ENCODE measurements at regions not wholly inside any gene's neighbourhood (a gene's known extent, or its start where the extent isn't known, plus 50 kb on each side); places are given as distances from the start of the nearest gene placed in this dataset.

GRCh38 chrX:10042055-10042454 lies 74.9 kb downstream of the CLDN34 start:
- no peak overlapping the region for H3K27ac Mint-ChIP-seq (ENCODE audit: unreplicated experiment)
- no peaks in the 10 kb centered on the region for H3K27me3 Mint-ChIP-seq (ENCODE audit: low read depth)
- no peak for TF ChIP-seq CTCF (conservative IDR thresholded peaks at IDR 0.05)
- H3K36me3 Mint-ChIP-seq (ENCODE audit: low read depth): no peaks in the 10 kb centered on the region
- H3K9me3 Mint-ChIP-seq: no peaks in the 10 kb centered on the region
- H3K4me1 Mint-ChIP-seq: peaks cover under 1% of the 10 kb centered on the region
- H3K4me3 Mint-ChIP-seq: no peak overlapping the region
- DNase-seq (ENCODE audit: low read depth, low spot score): no peak

- no peak overlapping the region for H3K4me3 Mint-ChIP-seq
- no peak overlapping the region for H3K27ac Mint-ChIP-seq (ENCODE audit: unreplicated experiment)
- H3K27me3 Mint-ChIP-seq (ENCODE audit: low read depth): no peaks in the 10 kb centered on the region
- no peak for DNase-seq (ENCODE audit: low read depth, low spot score)
- no peak for TF ChIP-seq CTCF (conservative IDR thresholded peaks at IDR 0.05)
- H3K36me3 Mint-ChIP-seq (ENCODE audit: low read depth): no peaks in the 10 kb centered on the region
- no peaks in the 10 kb centered on the region for H3K9me3 Mint-ChIP-seq
- peaks cover 14% of the 10 kb centered on the region for H3K4me1 Mint-ChIP-seq
Observed at GRCh38 chrX:10043386-10043785, 76.2 kb downstream of the CLDN34 start.

DNA sequence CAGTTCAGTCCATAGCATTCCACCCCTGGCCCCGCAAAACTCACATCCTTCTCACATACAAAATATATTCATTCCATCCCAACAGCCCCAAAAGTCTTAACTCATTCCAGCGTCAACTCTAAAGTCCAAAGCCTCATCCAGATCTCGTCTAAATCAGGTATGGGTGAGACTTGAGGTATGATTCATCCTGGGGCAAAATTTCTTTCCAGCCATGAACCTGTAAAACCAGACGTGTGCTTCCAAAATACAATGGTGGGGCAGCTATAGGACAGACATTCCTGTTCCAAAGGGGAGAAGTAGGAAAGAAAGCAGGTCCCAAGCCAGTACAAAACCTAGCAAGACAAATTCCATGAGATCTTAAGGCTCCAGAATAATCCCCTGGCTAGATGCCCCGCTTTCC lies 76.9 kb downstream of the CLDN34 start:
- peaks cover 15% of the 10 kb centered on the region for H3K4me1 Mint-ChIP-seq
- TF ChIP-seq CTCF (conservative IDR thresholded peaks at IDR 0.05): no peak
- H3K36me3 Mint-ChIP-seq (ENCODE audit: low read depth): no peaks in the 10 kb centered on the region
- H3K27ac Mint-ChIP-seq (ENCODE audit: unreplicated experiment): no peak overlapping the region
- H3K9me3 Mint-ChIP-seq: no peaks in the 10 kb centered on the region
- H3K4me3 Mint-ChIP-seq: no peak overlapping the region
- no peak for DNase-seq (ENCODE audit: low read depth, low spot score)
- no peaks in the 10 kb centered on the region for H3K27me3 Mint-ChIP-seq (ENCODE audit: low read depth)

DNA sequence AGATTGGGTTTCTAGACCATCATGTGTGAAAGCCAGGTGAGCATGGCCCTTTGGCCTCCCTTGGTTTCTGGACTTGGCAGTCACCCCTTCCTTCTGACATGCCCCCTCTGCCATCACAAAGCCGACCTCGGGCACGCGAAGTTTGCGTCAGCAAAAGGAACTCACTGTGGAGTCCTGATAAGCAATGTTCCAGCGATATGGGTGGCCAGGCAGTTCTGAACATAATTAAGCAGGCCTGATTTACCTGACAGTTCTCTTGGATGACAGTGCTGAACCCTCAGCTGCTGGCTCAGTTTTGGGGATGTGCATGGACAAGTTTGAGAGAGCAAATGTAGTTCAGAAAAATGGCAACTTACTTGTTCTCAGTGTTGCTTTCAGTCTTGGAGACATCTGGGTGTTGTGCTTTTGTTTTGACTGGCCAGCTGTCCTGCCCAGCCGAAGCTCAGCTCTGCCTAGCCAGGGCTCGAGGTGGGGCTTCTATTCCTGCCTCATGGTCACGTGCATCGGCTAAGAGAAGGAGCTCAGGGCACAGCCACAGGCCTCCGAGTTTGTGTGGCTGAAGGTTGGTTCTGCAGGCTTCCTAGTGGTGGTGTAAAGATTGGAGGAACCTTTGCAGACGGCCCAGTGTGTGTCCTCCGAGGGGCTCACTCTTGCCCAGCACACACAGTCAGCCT lies 78.3 kb downstream of the CLDN34 start:
- Mint-ChIP-seq H3K36me3 (ENCODE audit: low read depth) (no peaks in the 10 kb centered on the region), H3K27ac (ENCODE audit: unreplicated experiment) (no peak overlapping the region), H3K27me3 (ENCODE audit: low read depth) (no peaks in the 10 kb centered on the region), H3K4me3 (no peak overlapping the region), H3K9me3 (no peaks in the 10 kb centered on the region), H3K4me1 (peaks cover 26% of the 10 kb centered on the region)
- DNase-seq (ENCODE audit: low read depth, low spot score): no peak
- no peak for TF ChIP-seq CTCF (conservative IDR thresholded peaks at IDR 0.05)

DNA sequence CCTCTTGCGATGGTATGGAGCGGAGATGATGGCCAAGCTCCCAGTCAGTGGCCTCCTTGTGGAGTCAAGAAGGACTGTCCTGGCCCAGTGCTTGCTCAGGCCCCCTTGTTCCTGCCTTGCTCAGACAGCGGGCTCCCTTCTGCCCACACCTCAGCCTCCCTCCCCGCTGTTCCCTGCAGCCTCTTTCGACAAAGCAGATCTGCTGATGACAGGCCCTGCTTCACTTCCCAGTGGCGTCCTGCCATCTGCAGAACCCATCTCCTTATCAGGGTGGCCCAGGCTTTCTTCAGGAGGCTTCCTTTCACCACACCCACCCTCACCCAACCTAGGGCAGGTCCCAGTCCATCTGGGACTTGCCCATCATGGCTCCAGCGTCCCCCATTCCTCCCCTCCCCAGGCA lies 80.0 kb downstream of the CLDN34 start:
- Mint-ChIP-seq H3K27ac (ENCODE audit: unreplicated experiment) (no peak overlapping the region), H3K4me1 (peaks cover 28% of the 10 kb centered on the region), H3K27me3 (ENCODE audit: low read depth) (no peaks in the 10 kb centered on the region), H3K36me3 (ENCODE audit: low read depth) (no peaks in the 10 kb centered on the region), H3K9me3 (no peaks in the 10 kb centered on the region), H3K4me3 (no peak overlapping the region)
- no peak for TF ChIP-seq CTCF (conservative IDR thresholded peaks at IDR 0.05)
- no peak for DNase-seq (ENCODE audit: low read depth, low spot score)

All from neural crest cell (in vitro differentiated cells).